Inflammatory macrophage treated with lipopolysaccharide for 4 hours (primary cell): ENCODE measurements at regions not wholly inside any gene's neighbourhood (a gene's known extent, or its start where the extent isn't known, plus 50 kb on each side); places are given as distances from the start of the nearest gene placed in this dataset.
"Not testable (repeated sequence)": the region's sequence is repeated elsewhere in the genome, so short reads cannot be mapped to it uniquely, and the experiment has no call there.

Experiments used
- DNase-seq: peaks from one replicate; pipeline ENCODE4 v3.0.0-alpha.2; 2020

DNA sequence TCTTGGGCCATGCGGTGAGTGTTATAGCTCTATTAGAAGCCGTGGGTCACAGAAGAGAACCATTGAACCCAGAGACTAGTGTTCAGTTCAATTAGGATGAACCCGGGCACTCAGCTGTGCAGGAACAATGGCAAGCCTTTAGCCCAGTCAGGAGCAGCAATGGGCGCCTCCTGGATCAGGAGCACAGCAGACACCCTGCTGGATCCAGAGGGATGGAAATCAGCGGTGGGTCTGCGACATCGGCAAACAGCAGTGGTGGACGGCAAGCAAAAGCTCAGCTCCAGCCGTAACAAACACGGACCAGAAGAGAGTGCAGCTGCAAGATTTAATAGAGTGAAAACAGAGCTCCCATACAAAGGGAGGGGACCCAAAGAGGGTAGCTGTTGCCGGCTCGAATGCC is 228.3 kb upstream of the SPOPL start:
- DNase-seq: not testable (repeated sequence)

DNA sequence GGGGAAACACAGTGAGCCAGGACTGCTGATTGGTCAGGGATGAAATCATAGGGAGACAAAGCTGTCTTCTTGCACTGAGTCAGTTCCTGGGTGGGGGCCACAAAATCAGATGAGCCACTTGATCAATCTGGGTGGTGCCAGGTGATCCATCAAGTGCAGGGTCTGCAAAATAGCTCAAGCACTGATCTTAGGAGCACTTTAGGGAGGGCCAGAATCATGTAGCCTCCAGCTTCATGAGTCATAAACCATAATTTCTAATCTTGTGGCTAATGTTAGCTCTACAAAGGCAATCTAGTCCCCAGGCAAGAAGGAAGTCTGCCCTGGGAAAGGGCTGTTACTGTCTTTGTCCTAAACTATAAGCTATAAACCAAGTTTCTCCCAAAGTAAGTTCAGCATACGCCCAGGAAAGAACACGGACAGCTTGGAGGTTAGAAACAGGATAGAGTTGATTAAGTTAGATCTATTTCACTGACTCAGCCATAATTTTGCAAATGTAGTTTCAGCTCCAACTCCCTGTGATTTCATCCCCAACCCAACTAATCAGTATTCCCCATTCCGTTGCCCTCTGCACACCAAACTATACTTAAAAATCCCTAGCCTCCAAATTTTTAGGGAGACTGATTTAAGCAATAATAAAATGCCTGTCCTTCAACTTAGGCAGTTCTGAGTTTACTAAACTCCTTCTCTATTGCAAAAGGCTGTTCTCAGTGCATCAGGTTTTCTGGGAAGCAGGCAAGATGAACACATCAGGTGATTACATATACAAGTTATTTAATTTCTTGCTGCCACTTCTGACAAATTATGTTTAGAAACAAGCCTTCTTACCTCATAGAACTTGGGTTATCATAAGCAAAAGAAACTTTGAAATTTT is 226.9 kb upstream of the SPOPL start:
- DNase-seq: no peak

GRCh38 chr2:138275292-138275690 is 226.3 kb upstream of the SPOPL start:
- DNase-seq: no peak

DNA sequence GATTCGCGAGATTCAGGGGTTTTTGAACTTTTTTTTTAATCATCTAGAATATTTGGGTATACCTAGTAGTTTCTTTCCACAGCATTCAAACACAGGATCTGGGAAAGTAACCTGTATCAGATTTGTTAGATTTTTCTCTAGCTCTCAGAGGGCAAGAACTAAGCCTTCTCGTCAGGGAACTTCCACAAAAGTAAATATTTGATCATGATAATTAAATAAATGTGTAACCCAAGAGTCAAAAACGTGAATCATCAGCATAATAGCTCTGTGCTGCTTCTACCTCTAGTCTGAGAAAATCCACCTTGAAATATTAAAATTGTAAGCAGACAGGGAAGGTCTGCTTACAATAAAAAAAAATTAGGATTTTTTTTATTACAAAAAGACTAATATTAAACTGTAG is 225.7 kb upstream of the SPOPL start:
- DNase-seq: no peak

DNA sequence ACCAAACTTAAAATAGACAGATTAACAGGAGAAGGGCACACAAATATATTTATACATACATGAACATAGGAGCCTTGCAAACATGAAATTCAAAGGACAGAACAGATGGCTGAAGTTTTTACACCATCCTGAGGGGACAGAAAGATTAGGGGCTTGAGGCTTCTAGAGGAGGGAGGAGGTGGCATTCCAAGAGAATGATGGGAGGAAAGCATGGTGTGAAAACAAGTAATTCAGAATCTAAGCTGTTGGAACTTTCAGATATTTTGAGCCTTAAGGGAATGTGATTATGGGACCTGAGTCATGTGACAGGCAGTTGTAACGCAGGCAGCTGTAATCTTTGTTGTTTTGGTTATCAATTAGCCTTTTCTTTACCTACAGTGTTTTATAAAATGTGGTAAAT is 225.2 kb upstream of the SPOPL start:
- DNase-seq: no peak

DNA sequence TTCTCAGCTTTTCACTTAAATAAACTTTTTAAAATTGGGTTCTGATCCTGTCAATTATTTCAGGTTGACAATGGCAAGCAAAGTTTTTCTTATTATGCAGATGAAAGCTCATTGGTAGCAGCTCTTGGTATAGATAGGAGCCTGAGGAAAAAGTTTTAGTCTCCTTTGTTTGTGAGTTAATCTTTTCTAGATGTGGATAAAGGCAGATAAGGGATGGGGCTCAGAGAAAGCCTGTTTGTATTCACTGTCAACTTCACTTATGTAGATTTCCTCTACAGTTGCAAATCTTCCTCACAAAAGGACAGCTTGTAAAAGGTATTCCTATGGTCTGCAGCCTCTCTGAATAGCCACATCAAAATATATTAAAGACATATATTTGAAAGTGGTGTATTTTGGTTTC is 224.5 kb upstream of the SPOPL start:
- DNase-seq: no peak

DNA sequence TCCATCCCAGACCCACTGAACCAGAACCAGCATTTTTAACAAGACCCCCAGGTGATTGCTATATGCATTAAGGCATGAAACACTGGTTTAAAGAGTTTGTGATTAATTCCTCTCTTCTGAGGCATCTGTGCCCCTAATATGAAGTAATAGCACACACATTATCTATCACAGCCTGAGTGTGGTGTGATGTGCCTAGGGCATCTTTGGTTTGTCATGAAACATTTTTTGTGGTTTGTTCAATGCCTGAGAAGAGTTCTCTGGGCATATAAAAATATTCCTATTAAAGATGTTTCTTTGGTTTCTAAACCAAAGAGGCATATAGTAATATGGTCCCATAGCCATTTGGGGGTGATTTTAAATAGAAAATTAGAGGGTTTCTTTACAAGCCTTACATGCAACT is 221.7 kb upstream of the SPOPL start:
- DNase-seq: no peak

GRCh38 chr2:138280999-138281695 is 220.4 kb upstream of the SPOPL start:
- DNase-seq: no peak

DNA sequence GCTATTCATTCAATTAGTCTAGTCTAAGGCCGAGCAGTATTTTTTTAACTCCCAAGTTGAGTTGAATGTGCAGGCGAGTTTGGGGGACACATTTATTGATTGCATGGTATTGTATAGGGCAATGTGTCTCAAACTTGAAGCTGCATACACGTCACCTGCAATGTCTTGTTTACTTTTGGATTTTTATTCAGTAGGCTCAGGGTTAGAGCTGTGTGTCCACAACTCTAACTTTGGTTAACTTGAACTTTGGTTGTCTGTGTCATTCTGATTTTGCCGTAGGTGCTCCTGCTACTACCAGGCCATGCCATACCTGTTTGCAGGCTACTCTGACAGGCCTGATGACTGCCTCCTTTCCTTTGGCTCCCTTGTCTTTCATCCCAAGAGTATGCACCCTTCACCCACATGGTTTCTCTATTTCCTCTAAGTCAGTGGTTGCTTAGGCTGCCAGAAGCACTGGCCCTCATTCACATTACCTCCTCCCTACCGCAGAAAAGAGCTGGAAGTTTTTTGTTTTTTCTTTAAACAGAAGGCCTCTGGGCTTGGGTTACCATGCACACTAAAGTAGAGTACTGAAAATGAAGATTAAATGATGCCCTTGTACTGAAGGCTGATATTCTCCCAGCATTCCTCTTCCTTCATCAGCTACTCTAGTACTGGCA is 219.4 kb upstream of the SPOPL start:
- DNase-seq: no peak

- DNase-seq: no peak
Observed at GRCh38 chr2:138291805-138292204, 209.8 kb upstream of the SPOPL start.

DNA sequence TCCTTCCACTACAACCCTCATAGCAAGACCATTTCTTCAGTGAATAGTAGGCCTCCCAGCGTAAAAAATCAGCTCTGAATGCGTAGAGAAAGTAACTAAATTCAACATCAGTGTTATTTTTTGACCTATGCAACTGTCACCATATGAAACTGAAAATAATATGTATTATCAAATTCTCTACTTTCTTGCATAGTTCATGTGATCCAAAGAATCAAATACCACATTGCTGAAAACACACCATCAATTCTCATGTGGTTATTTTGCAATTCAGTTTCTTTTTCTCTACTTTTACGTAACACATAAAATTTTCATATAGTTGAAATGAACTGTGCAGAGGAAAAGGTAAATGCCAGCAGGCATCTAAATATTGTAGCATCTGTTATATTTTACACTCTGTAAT is 208.5 kb upstream of the SPOPL start:
- DNase-seq: no peak

DNA sequence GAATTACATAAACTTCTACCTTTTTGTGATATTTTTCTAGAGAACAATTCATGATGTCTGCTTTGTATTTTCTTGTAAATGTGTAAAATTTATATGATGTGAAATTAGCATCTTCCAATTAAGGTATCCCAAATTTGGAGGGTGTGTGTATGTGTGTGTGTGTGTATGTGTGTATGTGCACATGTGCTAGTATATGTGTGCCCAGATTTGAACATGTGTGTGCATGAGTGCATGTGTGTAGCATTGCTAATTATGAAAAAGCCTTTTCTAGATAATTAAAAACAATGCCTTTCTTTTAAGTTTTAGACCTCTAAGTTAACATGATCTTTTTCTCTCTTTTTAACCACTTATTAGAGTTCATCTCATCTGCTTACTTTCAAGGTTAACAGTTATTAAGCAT is 208.0 kb upstream of the SPOPL start:
- DNase-seq: no peak

GRCh38 chr2:138294451-138294850 is 207.1 kb upstream of the SPOPL start:
- DNase-seq: no peak

- no peak for DNase-seq
Observed at GRCh38 chr2:138296365-138296764, 205.2 kb upstream of the SPOPL start.

DNA sequence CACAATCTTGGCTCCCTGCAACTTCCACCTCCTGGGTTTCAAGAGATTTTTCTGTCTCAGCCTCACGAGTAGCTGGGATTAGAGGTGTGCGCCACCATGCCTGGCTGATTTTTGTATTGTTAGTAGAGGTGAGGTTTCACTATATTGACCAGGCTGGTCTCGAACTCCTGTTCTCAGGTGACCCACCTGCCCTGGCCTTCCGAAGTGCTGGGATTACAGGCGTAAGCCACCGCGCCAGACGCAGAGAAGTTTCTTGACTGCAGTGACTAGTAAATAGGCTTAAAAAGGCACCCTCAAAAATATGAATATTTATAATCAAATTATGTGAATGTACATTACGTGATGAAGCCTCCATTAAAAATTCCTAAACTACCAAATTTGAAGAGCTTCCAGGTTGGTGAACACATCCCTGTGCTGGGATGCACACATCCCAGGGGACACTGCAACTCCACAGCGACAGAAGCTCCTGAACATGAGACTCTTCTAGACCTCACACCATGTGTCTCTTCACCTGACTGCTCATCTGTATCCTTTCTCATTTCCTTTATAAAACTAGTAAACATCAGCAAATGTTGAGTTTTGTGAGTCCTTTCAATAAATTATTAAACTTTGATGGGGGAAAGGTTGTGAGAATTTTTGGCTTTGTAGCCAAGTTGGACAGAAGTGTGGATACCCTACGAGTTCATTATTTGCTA is 203.3 kb upstream of the SPOPL start:
- no peak for DNase-seq

DNA sequence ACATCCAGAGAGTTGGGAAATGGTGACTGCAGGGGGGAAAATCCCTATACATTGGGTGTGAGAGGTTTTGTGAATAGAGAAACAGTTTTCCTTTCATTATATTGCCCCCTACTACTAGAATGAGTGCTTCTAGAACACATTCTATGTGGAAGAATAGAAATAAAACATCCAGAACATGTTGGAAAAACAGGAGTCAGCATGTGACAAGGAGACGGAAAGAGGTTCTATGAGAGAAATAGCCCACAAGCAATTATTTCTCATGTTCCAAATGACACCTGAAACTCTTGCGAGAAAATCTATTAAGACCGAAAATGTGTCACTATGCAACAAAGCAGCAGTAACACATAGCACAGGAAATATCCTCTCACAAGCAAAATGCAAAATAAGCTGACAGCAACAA is 202.7 kb upstream of the SPOPL start:
- DNase-seq: no peak

- DNase-seq: no peak
Observed at GRCh38 chr2:138306626-138307025, 194.9 kb upstream of the SPOPL start.

DNA sequence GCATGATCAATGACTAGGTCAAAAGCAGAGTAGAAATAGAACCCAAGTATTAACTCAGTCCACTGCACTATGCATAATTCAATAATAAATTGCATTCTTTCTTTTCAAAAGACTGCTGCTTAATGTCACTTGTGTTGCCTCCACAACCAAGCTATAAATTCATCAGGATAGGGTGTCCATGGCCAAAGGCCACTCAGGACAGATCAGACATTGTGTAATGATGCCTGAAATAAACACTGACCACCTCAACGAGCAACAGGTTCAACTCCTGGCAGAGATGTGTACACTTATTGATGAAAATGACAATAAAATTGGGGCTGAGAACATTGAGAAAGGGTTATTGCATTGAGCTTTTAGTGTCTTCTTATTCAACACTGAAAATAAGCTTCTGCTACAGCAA is 194.5 kb upstream of the SPOPL start:
- no peak for DNase-seq

DNA sequence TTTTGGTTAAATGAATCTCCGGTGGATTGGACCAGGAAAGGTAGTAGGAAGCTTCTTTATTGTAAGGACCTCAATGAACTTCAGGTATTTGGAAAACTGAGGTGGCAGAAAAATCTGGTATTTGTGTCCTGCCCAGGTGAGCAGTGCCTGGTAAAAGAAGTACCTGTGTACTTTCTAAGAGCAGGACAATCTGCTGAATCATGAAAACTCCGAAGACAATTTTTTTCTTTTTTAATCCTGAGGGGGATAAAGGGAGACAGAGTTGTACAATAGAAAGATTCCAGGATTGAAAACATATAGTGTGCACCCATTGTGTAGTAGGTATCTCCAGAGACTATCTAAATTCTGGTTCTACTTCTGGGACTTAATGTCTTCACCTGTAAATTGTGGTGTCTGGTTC is 191.8 kb upstream of the SPOPL start:
- no peak for DNase-seq

DNA sequence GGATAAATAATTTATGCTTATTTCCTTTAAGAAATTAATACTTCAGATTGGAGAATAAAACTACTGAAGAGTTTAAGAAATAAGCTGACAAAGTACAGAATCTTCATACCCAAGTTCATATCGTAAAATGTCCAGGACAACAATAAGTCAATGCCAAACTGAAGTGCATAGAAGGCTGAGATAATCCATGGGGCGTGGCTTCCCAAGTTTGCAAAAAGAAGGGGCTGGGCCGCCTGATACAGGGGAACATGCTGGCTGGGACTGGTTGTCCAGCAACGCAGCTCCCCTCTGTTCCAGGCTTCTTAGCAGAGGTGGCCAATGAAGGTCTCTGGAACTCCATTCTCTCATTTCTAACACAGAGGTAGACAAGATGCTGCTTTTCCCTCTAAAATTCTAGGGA is 189.5 kb upstream of the SPOPL start:
- DNase-seq: no peak

DNA sequence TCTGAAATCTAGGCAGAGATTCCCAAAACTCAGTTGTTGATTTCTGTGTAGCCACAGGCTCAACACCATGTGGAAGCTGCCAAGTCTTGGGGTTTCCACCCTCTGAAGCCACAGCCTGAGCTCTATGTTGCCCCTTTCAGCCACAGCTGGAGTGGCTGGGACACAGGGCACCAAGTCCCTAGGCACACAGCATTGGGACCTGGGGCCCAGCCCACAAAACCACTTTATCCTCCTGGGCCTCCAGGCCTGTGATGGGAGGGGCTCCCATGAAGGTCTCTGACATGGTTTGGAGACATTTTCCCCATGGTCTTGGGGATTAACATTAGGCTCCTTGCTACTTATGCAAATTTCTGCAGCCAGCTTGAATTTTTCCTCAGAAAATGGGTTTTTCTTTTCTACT is 186.0 kb upstream of the SPOPL start:
- DNase-seq: not testable (repeated sequence)

GRCh38 chr2:138319616-138320015 is 182.0 kb upstream of the SPOPL start:
- no peak for DNase-seq

- DNase-seq: no peak
Observed at GRCh38 chr2:138321458-138321857, 180.1 kb upstream of the SPOPL start.
